Aorta (tissue), 5 donors: ENCODE measurements at regions not wholly inside any gene's neighbourhood (a gene's known extent, or its start where the extent isn't known, plus 50 kb on each side); places are given as distances from the start of the nearest gene placed in this dataset.

Source experiments
- ATAC-seq: fragments of 200-7000 bp; cut with Tn5 transposase; one replicate; pipeline ENCODE4 v1.9.1; 2022; ENCODE audit warnings: moderate library complexity; ENCODE audit not compliant: low FRiP score
- DNase-seq, 2 donors: peaks; one replicate each; pipeline ENCODE4 v3.0.0-alpha.2; 2020
- H3K27ac ChIP-seq, 2 donors: one replicate each; pipeline ENCODE4 v1.5.1; 2013; ENCODE audit warnings: low read length in 2 of 2, mild to moderate bottlenecking in 2 of 2, moderate library complexity in 2 of 2, control low read depth in 1 of 2, inconsistent platforms in 1 of 2, low read depth in 1 of 2
- H3K27me3 ChIP-seq, 2 donors: one replicate each; pipeline ENCODE4 v1.6.1; 2013; ENCODE audit warnings: control low read depth in 1 of 2, low read length in 1 of 2, mild to moderate bottlenecking in 1 of 2, moderate library complexity in 1 of 2; ENCODE audit not compliant: insufficient read depth in 2 of 2, control insufficient read depth in 1 of 2
- H3K36me3 ChIP-seq, 2 donors: one replicate each; pipeline ENCODE4 v1.6.1; 2013; ENCODE audit warnings: control low read depth in 1 of 2, low read length in 1 of 2, mild to moderate bottlenecking in 1 of 2; ENCODE audit not compliant: insufficient read depth in 2 of 2, control insufficient read depth in 1 of 2
- H3K4me1 ChIP-seq, 2 donors: one replicate each; pipeline ENCODE4 v1.6.1; 2013; ENCODE audit warnings: low read length in 2 of 2, control low read depth in 1 of 2, mild to moderate bottlenecking in 1 of 2, moderate library complexity in 1 of 2; ENCODE audit not compliant: insufficient read depth in 2 of 2, control insufficient read depth in 1 of 2
- H3K4me3 ChIP-seq, 2 donors: one replicate each; pipeline ENCODE4 v1.5.1; 2013; ENCODE audit warnings: low read length in 2 of 2, control low read depth in 1 of 2, mild to moderate bottlenecking in 1 of 2
- H3K9me3 ChIP-seq: one replicate; pipeline ENCODE4 v1.6.1; 2013; ENCODE audit warnings: mild to moderate bottlenecking, low read length; ENCODE audit not compliant: control insufficient read depth
- WGBS, 2 donors: extraction: QIAGEN DNeasy Blood & Tissue Kit; methylation state at CpG; one replicate each; pipeline ENCODE4 v1.1.7; 2013; 5-methylcytosine and 5-hydroxymethylcytosine counted together
- intact Hi-C, 2 donors: fragments of 100-400 bp; cut with DNase I; formaldehyde crosslinking; loops; one replicate each; pipeline versions ENCODE4 v1.14.2 to v1.15.0; 2022
- donor health status: healthy with polysubstance abuse.
- donor health status: Bipolar disorder and iron deficiency.
- donor health status: DM: no; HTN: no; CAD: no.
- donor health status: DM: no; HTN: no; CAD: no.
- donor health status: DM: yes; HTN: yes; CAD: no.

DNA sequence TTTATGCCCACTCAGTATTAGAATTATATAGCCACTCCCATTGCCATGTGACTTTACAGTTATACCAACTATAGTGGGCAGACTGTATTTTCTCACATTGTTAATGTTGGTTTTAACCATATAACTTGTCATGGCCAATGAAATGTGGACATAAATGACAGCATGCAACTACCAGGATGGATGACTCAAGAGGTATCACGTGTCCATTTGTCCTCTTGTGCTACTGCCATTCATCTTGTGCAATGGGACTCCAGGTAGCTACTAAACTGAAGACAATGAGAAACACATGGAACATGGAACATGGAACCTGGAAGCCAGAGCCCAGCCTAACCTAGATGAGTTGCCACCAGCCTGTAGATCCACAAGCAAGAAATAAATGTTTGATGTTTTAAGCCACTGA, 242.7 kb upstream of the IPO5 start:
- no peak for ATAC-seq
- intact Hi-C loops, result no loop called here
- H3K4me1 ChIP-seq, result no peaks in the 10 kb centered on the region
- no peaks in the 10 kb centered on the region for H3K36me3 ChIP-seq
- H3K27ac ChIP-seq, result no peak overlapping the region
- 43 to 65% methylated on average over 1 of the region's 1 CpG for WGBS, 2 donors
- no peaks in the 10 kb centered on the region for H3K9me3 ChIP-seq
- no peak for DNase-seq
- H3K4me3 ChIP-seq, result no peak overlapping the region
- H3K27me3 ChIP-seq, result no peaks in the 10 kb centered on the region

- H3K4me3 ChIP-seq, result no peak overlapping the region
- ATAC-seq, result no peak
- H3K36me3 ChIP-seq, result no peaks in the 10 kb centered on the region
- intact Hi-C loops, result no loop called here
- 85 to 94% methylated on average over 1 of the region's 1 CpG for WGBS, 2 donors
- no peaks in the 10 kb centered on the region for H3K9me3 ChIP-seq
- DNase-seq, result no peak
- no peak overlapping the region for H3K27ac ChIP-seq
- H3K4me1 ChIP-seq, result no peaks in the 10 kb centered on the region
- no peaks in the 10 kb centered on the region for H3K27me3 ChIP-seq
Observed at GRCh38 chr13:97712770-97713169, 240.7 kb upstream of the IPO5 start.

GRCh38 chr13:97715763-97716162, 237.7 kb upstream of the IPO5 start:
- intact Hi-C loops, result no loop called here
- H3K4me1 ChIP-seq, result no peaks in the 10 kb centered on the region
- no peak for DNase-seq
- H3K36me3 ChIP-seq, result no peaks in the 10 kb centered on the region
- H3K9me3 ChIP-seq, result no peaks in the 10 kb centered on the region
- ATAC-seq, result no peak
- no peaks in the 10 kb centered on the region for H3K27me3 ChIP-seq
- no peak overlapping the region for H3K27ac ChIP-seq
- H3K4me3 ChIP-seq, result no peak overlapping the region

- H3K27me3 ChIP-seq, result no peaks in the 10 kb centered on the region
- no peak overlapping the region for H3K27ac ChIP-seq
- ATAC-seq (no peak), DNase-seq (no peak)
- no peaks in the 10 kb centered on the region for H3K9me3 ChIP-seq
- H3K4me3 ChIP-seq, result no peak overlapping the region
- no peaks in the 10 kb centered on the region for H3K36me3 ChIP-seq
- no peaks in the 10 kb centered on the region for H3K4me1 ChIP-seq
- 94 to 96% methylated on average over 2 of the region's 2 CpGs for WGBS, 2 donors
- intact Hi-C loops, result no loop called here
Observed at GRCh38 chr13:97716746-97717145, 236.7 kb upstream of the IPO5 start.

GRCh38 chr13:97719736-97720135, 233.7 kb upstream of the IPO5 start:
- 93% methylated on average over 3 of the region's 3 CpGs for WGBS, 2 donors
- intact Hi-C loops, result loop anchor here in 1 of 2 donors (10.0 kb wide), 1 partner anchor 65 kb away; no protein-coding TSS in a partner anchor

GRCh38 chr13:97720896-97721295, 232.6 kb upstream of the IPO5 start:
- no peak for ATAC-seq
- no peaks in the 10 kb centered on the region for H3K27me3 ChIP-seq

More at GRCh38 chr13:97719736-97720135, 233.7 kb upstream of the IPO5 start:
- no peaks in the 10 kb centered on the region for H3K36me3 ChIP-seq
- no peak overlapping the region for H3K27ac ChIP-seq
- no peak overlapping the region for H3K4me3 ChIP-seq
- DNase-seq (no peak), ATAC-seq (no peak)
- no peaks in the 10 kb centered on the region for H3K9me3 ChIP-seq
- H3K4me1 ChIP-seq, result peaks cover 1 to 9% of the 10 kb centered on the region in 2 donors
- no peaks in the 10 kb centered on the region for H3K27me3 ChIP-seq

DNA sequence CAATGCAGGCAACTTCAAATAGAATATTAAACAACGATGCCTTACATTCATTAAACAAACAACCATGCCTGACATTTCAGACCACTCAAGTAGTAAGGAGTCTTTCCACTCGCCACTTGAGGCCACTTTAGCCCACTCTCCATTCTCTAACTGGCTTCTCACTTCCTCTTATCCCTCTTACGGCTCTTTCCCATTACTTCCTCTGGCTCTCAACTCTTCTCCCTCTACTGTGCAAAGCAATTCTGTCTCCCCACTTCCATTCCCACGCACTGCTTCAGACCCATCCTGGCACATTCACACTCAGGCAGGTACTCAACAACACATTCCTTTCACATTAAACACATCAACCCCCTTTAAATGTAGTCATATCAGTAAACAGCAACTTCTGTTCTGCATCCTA, 229.8 kb upstream of the IPO5 start:
- no peak for DNase-seq
- H3K27me3 ChIP-seq, result no peaks in the 10 kb centered on the region
- peak overlapping the region in 1 of 2 donors; percentile 94 for H3K27ac ChIP-seq
- H3K4me1 ChIP-seq, result peaks cover 7 to 9% of the 10 kb centered on the region in 2 donors
- no peaks in the 10 kb centered on the region for H3K36me3 ChIP-seq
- no peaks in the 10 kb centered on the region for H3K9me3 ChIP-seq
- intact Hi-C loops, result loop anchor here in 1 of 2 donors (10.0 kb wide), 1 partner anchor 61 kb away; no protein-coding TSS in a partner anchor
- WGBS, 2 donors, result 83 to 88% methylated on average over 4 of the region's 4 CpGs
- ATAC-seq, result no peak
- no peak overlapping the region for H3K4me3 ChIP-seq

More at GRCh38 chr13:97720896-97721295, 232.6 kb upstream of the IPO5 start:
- Histone ChIP-seq H3K4me3 (no peak overlapping the region), H3K27ac (no peak overlapping the region), H3K4me1 (peaks cover 1 to 9% of the 10 kb centered on the region in 2 donors), H3K36me3 (no peaks in the 10 kb centered on the region), H3K9me3 (no peaks in the 10 kb centered on the region)
- WGBS, 2 donors, result 95 to 96% methylated on average over 4 of the region's 4 CpGs
- intact Hi-C loops, result loop anchor here in 1 of 2 donors (10.0 kb wide), 1 partner anchor 64 kb away; no protein-coding TSS in a partner anchor
- DNase-seq, result no peak

GRCh38 chr13:97724450-97724849, 229.0 kb upstream of the IPO5 start:
- DNase-seq (no peak), ATAC-seq (no peak)
- Histone ChIP-seq H3K27ac (peak overlapping the region in 1 of 2 donors; percentile 94), H3K36me3 (no peaks in the 10 kb centered on the region), H3K4me3 (no peak overlapping the region), H3K9me3 (no peaks in the 10 kb centered on the region), H3K27me3 (no peaks in the 10 kb centered on the region), H3K4me1 (peaks cover 7 to 9% of the 10 kb centered on the region in 2 donors)
- WGBS, 2 donors, result 26 to 43% methylated on average over 2 of the region's 2 CpGs
- intact Hi-C loops, result loop anchor here in 1 of 2 donors (10.0 kb wide), 1 partner anchor 60 kb away; no protein-coding TSS in a partner anchor

DNA sequence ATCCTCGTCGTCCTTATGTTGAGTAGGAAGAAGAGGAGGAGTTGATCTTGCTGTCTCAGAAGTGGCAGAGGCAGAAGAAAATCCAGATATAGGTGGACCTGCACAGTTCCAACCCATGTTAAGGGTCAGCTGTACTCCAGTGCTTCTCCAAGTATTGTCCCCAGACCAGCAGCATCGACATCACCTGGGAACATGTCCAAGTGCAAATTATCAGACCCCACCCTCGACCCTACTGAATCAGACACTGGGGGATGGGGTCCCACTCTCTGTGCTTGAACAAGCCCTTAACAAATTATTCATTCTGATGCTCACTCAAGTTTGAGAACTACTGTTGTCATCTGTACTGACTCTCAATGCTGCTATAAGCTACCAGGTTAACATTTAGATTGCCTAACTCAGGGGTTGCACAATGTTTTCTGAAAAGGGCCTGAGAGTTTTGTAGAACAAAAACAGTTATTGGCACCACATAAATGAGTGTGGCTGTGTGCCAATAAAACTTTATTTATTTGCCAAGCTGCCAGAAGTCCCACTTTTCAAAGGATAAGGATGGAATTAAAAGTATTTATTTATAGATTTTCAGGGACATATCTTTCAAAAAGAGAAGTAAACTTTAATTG, 226.7 kb upstream of the IPO5 start:
- WGBS, 2 donors, result 62 to 67% methylated on average over 4 of the region's 4 CpGs
- ATAC-seq, result peak; percentile 66
- no peak for DNase-seq
- Histone ChIP-seq H3K4me3 (no peak overlapping the region), H3K36me3 (no peaks in the 10 kb centered on the region), H3K9me3 (no peaks in the 10 kb centered on the region), H3K27me3 (no peaks in the 10 kb centered on the region), H3K27ac (peak overlapping the region in 1 of 2 donors; percentile 38), H3K4me1 (peaks cover 7 to 9% of the 10 kb centered on the region in 2 donors)
- intact Hi-C loops, result loop anchor here in 1 of 2 donors (10.0 kb wide), 1 partner anchor 58 kb away; no protein-coding TSS in a partner anchor
